Activated B cell treated with CpG ODN at 0.5 μM for 24 hours (primary cell): ENCODE measurements at regions not wholly inside any gene's neighbourhood (a gene's known extent, or its start where the extent isn't known, plus 50 kb on each side); places are given as distances from the start of the nearest gene placed in this dataset.

Source experiments
- ATAC-seq: fragments of 200-7000 bp; cut with Tn5 transposase; one replicate; pipeline ENCODE4 v1.10.0; 2021; ENCODE audit warnings: low read depth, mild to moderate bottlenecking, moderate library complexity
- CTCF ChIA-PET: fragments of 350-600 bp; sonication (Branson Sonifier 250); formaldehyde crosslinking; loops from one replicate; lab custom pipeline; 2021; ENCODE audit warnings: antibody characterized with exemption; lab: Charles Lee
- POLR2A ChIA-PET: fragments of 350-600 bp; sonication (Branson Sonifier 250); formaldehyde crosslinking; loops from one replicate; lab custom pipeline; 2021; ENCODE audit warnings: antibody characterized with exemption; lab: Charles Lee
- DNase-seq: peaks from one replicate; pipeline ENCODE4 v3.0.0; 2022
- H3K27ac Mint-ChIP-seq: one replicate; pipeline ENCODE4 v1.8.0; 2020; ENCODE audit warnings: mixed read lengths
- H3K27me3 Mint-ChIP-seq: one replicate; pipeline ENCODE4 v1.8.0; 2021; ENCODE audit warnings: mixed read lengths
- H3K36me3 Mint-ChIP-seq: one replicate; pipeline ENCODE4 v1.8.0; 2021; ENCODE audit warnings: low read depth, mixed read lengths
- H3K4me1 Mint-ChIP-seq: one replicate; pipeline ENCODE4 v1.8.0; 2021; ENCODE audit warnings: mixed read lengths
- H3K4me3 Mint-ChIP-seq: one replicate; pipeline ENCODE4 v1.8.0; 2020; ENCODE audit warnings: mild to moderate bottlenecking, mixed read lengths
- H3K9me3 Mint-ChIP-seq: one replicate; pipeline ENCODE4 v1.8.0; 2020; ENCODE audit warnings: mixed read lengths
- CTCF ChIP-seq: fragments of 200-600 bp; IDR thresholded peaks from one replicate; pipeline ENCODE4 v1.8.0; 2022; ENCODE audit warnings: antibody characterized with exemption, mild to moderate bottlenecking
- intact Hi-C: fragments of 100-400 bp; cut with micrococcal nuclease; formaldehyde crosslinking; loops from one replicate; pipeline ENCODE4 v1.15.1; 2024

GRCh38 chr1:73749996-73750395 lies 448.0 kb downstream of the LRRIQ3 start:
- POLR2A ChIA-PET, result no interaction called here
- no peaks in the 10 kb centered on the region for H3K4me1 Mint-ChIP-seq
- ATAC-seq, result no peak
- H3K9me3 Mint-ChIP-seq, result peaks cover 6% of the 10 kb centered on the region
- no peak for DNase-seq
- no peaks in the 10 kb centered on the region for H3K36me3 Mint-ChIP-seq
- H3K27me3 Mint-ChIP-seq, result no peaks in the 10 kb centered on the region
- no peak overlapping the region for H3K4me3 Mint-ChIP-seq
- no peak for TF ChIP-seq CTCF
- H3K27ac Mint-ChIP-seq, result no peak overlapping the region
- intact Hi-C loops, result no loop called here
- CTCF ChIA-PET, result no interaction called here

GRCh38 chr1:73744985-73745384 lies 453.0 kb downstream of the LRRIQ3 start:
- no peak for ATAC-seq
- Mint-ChIP-seq H3K27me3 (no peaks in the 10 kb centered on the region), H3K36me3 (no peaks in the 10 kb centered on the region), H3K27ac (no peak overlapping the region), H3K4me3 (no peak overlapping the region), H3K9me3 (peaks cover 10% of the 10 kb centered on the region), H3K4me1 (no peaks in the 10 kb centered on the region)
- DNase-seq, result no peak
- ChIA-PET CTCF (no interaction called here), POLR2A (no interaction called here)
- no peak for TF ChIP-seq CTCF
- intact Hi-C loops, result no loop called here

GRCh38 chr1:73736125-73736524 lies 461.9 kb downstream of the LRRIQ3 start:
- H3K36me3 Mint-ChIP-seq, result no peaks in the 10 kb centered on the region
- ChIA-PET CTCF (no interaction called here), POLR2A (no interaction called here)
- DNase-seq (no peak), ATAC-seq (no peak)
- no peaks in the 10 kb centered on the region for H3K4me1 Mint-ChIP-seq
- no peak for TF ChIP-seq CTCF
- intact Hi-C loops, result no loop called here
- H3K27me3 Mint-ChIP-seq, result no peaks in the 10 kb centered on the region
- no peak overlapping the region for H3K4me3 Mint-ChIP-seq
- H3K27ac Mint-ChIP-seq, result no peak overlapping the region
- H3K9me3 Mint-ChIP-seq, result peaks cover 2% of the 10 kb centered on the region

- no peaks in the 10 kb centered on the region for H3K4me1 Mint-ChIP-seq
- H3K36me3 Mint-ChIP-seq, result no peaks in the 10 kb centered on the region
- TF ChIP-seq CTCF, result no peak
- intact Hi-C loops, result no loop called here
- ChIA-PET CTCF (no interaction called here), POLR2A (no interaction called here)
- H3K27ac Mint-ChIP-seq, result no peak overlapping the region
- DNase-seq, result no peak
- H3K9me3 Mint-ChIP-seq, result peaks cover 3% of the 10 kb centered on the region
- no peaks in the 10 kb centered on the region for H3K27me3 Mint-ChIP-seq
- no peak for ATAC-seq
- H3K4me3 Mint-ChIP-seq, result no peak overlapping the region
Observed at GRCh38 chr1:73727036-73727435, 470.9 kb downstream of the LRRIQ3 start.

GRCh38 chr1:73722055-73722454 lies 475.9 kb downstream of the LRRIQ3 start:
- intact Hi-C loops, result no loop called here
- no peak overlapping the region for H3K27ac Mint-ChIP-seq
- H3K4me3 Mint-ChIP-seq, result no peak overlapping the region
- ChIA-PET POLR2A (no interaction called here), CTCF (no interaction called here)
- ATAC-seq (no peak), DNase-seq (no peak)
- H3K9me3 Mint-ChIP-seq, result no peaks in the 10 kb centered on the region
- H3K4me1 Mint-ChIP-seq, result no peaks in the 10 kb centered on the region
- no peaks in the 10 kb centered on the region for H3K27me3 Mint-ChIP-seq
- no peaks in the 10 kb centered on the region for H3K36me3 Mint-ChIP-seq
- no peak for TF ChIP-seq CTCF
